ENCODE measurements at regions not wholly inside any gene's neighbourhood (a gene's known extent, or its start where the extent isn't known, plus 50 kb on each side); places are given as distances from the start of the nearest gene placed in this dataset.

GRCh38 chr6:125558241-125558843, 191.1 kb upstream of the HEY2 start (continued):
- TF ChIP-seq ZNF462 (CRISPR knock-in tag; IDR thresholded peaks at IDR 0.05) = no peak
- no peak for TF ChIP-seq CTCF (conservative IDR thresholded peaks at IDR 0.05; ENCODE audit: low read depth in 2 of 2)
- TF ChIP-seq STAT1 (IDR thresholded peaks at IDR 0.05; ENCODE audit: unreplicated experiment) = no peak
- TF ChIP-seq JUNB (IDR thresholded peaks at IDR 0.05; ENCODE audit: unreplicated experiment) = no peak
- TF ChIP-seq, protein P1, sequence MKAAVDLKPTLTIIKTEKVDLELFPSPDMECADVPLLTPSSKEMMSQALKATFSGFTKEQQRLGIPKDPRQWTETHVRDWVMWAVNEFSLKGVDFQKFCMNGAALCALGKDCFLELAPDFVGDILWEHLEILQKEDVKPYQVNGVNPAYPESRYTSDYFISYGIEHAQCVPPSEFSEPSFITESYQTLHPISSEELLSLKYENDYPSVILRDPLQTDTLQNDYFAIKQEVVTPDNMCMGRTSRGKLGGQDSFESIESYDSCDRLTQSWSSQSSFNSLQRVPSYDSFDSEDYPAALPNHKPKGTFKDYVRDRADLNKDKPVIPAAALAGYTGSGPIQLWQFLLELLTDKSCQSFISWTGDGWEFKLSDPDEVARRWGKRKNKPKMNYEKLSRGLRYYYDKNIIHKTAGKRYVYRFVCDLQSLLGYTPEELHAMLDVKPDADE (IDR thresholded peaks at IDR 0.05) = no peak

GRCh38 chr6:125558907-125559306, 190.5 kb upstream of the HEY2 start:
- no peaks in the 10 kb centered on the region for H4K20me1 ChIP-seq (replicated peaks; ENCODE audit: insufficient read depth)
- 0 out of 2 replicates have a peak, but pooled peaks cover 3% of the 10 kb centered on the region for H3K9me2 ChIP-seq (ENCODE audit: insufficient read depth)
- no peaks in the 10 kb centered on the region for H3F3A ChIP-seq (replicated peaks; ENCODE audit: low read depth)
- no peaks in the 10 kb centered on the region for H3K36me3 ChIP-seq (ENCODE audit: insufficient read depth)
- H3K4me3 ChIP-seq = no peak overlapping the region
- DNase-seq (ENCODE audit: low spot score) (no peak), ATAC-seq (no peak)
- H3K27me3 Mint-ChIP-seq (ENCODE audit: insufficient read depth, low read depth, poor library complexity) = peaks cover 1% of the 10 kb centered on the region
- H3K4me2 ChIP-seq = no peak overlapping the region
- H3K9me3 Mint-ChIP-seq = no peaks in the 10 kb centered on the region
- no peak overlapping the region for H3K27ac Mint-ChIP-seq
- H2AFZ ChIP-seq = no peak overlapping the region
- H3K4me3 Mint-ChIP-seq = no peak overlapping the region
- H3K4me1 Mint-ChIP-seq = 0 out of 3 replicates have a peak, but pooled peaks cover 3% of the 10 kb centered on the region
- H3K27me3 ChIP-seq (ENCODE audit: insufficient read depth) = no peaks in the 10 kb centered on the region
- H3K36me3 Mint-ChIP-seq (ENCODE audit: low read depth) = no peaks in the 10 kb centered on the region
- no peaks in the 10 kb centered on the region for H3K4me1 ChIP-seq (ENCODE audit: insufficient read depth)
- no peaks in the 10 kb centered on the region for H3K79me2 ChIP-seq (replicated peaks; ENCODE audit: insufficient read depth)
- H3K27ac ChIP-seq (ENCODE audit: low read depth) = no peak overlapping the region
- TF ChIP-seq EZH2phosphoT487 (IDR thresholded peaks at IDR 0.05; ENCODE audit: unreplicated experiment) (no peak), ZNF331 (CRISPR knock-in tag; IDR thresholded peaks at IDR 0.05; ENCODE audit: low read depth) (no peak), NANOG (IDR thresholded peaks at IDR 0.05; ENCODE audit: borderline replicate concordance) (no peak)

Data from GM23338 (cell line).